ENCODE measurements at regions not wholly inside any gene's neighbourhood (a gene's known extent, or its start where the extent isn't known, plus 50 kb on each side); places are given as distances from the start of the nearest gene placed in this dataset.

DNA sequence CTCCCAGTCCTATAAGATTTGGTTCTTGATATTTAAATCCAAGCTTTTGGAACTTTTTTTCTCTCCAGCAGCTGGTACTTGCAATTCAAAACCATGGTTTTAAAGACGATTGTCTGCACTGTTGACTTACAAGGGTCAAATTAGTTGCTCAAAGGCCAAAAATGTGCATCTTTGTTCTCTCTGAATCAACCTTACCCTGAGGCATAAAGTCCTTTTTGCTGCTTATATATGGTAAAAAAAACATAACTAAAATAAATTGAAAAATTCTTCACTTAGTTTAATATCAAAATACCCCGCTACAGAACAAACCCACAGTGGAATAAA lies 592.7 kb downstream of the XIRP2 start:
- no peaks in the 10 kb centered on the region for H3K27me3 Mint-ChIP-seq (ENCODE audit: low read depth, poor library complexity)
- TF ChIP-seq, protein P1, sequence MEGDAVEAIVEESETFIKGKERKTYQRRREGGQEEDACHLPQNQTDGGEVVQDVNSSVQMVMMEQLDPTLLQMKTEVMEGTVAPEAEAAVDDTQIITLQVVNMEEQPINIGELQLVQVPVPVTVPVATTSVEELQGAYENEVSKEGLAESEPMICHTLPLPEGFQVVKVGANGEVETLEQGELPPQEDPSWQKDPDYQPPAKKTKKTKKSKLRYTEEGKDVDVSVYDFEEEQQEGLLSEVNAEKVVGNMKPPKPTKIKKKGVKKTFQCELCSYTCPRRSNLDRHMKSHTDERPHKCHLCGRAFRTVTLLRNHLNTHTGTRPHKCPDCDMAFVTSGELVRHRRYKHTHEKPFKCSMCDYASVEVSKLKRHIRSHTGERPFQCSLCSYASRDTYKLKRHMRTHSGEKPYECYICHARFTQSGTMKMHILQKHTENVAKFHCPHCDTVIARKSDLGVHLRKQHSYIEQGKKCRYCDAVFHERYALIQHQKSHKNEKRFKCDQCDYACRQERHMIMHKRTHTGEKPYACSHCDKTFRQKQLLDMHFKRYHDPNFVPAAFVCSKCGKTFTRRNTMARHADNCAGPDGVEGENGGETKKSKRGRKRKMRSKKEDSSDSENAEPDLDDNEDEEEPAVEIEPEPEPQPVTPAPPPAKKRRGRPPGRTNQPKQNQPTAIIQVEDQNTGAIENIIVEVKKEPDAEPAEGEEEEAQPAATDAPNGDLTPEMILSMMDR (IDR thresholded peaks at IDR 0.05) = no peak
- DNase-seq = no peak
- H3K4me1 Mint-ChIP-seq = peaks cover 32% of the 10 kb centered on the region
- H3K4me3 Mint-ChIP-seq = no peak overlapping the region
- H3K9me3 Mint-ChIP-seq = peaks cover 4% of the 10 kb centered on the region
- H3K36me3 Mint-ChIP-seq (ENCODE audit: low read depth) = no peaks in the 10 kb centered on the region
- H3K27ac Mint-ChIP-seq = peak overlapping the region; percentile 62

DNA sequence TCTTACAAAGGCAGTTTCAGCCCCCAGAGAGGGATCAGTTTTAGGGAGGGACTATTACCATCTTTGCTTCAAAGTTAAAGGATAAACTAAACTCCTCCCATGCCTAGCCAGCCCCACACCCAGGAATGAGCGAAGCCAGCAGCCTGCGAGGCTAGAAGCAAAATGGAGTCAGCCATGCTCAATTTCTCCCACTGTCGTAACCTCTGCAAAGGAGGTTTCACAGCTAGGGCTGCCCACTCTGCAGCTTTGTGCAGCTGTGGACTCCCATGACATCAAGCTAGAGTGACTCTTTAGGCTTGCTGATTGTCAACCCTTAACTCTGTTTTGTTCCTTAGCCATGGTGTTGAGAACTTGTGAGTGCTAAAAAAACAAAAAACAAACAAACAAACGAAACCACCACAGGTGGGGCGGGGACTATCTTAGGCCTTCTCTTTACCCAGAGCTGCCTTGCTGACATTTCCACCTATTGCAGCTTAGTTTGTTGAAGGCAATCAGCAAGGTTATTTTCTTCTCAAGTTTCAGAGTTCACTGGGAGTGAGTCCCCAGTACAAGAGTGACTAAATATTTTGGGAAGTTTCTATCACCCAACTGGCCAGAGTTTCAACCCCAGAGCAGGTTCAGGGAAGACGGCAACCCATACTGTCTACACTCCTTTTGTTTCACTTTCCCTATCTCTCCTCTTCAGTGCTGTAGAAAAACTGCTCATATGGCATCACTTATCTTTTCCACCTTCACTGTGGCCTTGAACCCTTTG lies 592.1 kb downstream of the XIRP2 start:
- Mint-ChIP-seq H3K4me3 (no peak overlapping the region), H3K27me3 (ENCODE audit: low read depth, poor library complexity) (no peaks in the 10 kb centered on the region), H3K4me1 (peaks cover 38% of the 10 kb centered on the region), H3K9me3 (peaks cover 4% of the 10 kb centered on the region), H3K27ac (peak overlapping the region; percentile 62), H3K36me3 (ENCODE audit: low read depth) (no peaks in the 10 kb centered on the region)
- TF ChIP-seq, protein P1 (IDR thresholded peaks at IDR 0.05) = no peak
- no peak for DNase-seq

DNA sequence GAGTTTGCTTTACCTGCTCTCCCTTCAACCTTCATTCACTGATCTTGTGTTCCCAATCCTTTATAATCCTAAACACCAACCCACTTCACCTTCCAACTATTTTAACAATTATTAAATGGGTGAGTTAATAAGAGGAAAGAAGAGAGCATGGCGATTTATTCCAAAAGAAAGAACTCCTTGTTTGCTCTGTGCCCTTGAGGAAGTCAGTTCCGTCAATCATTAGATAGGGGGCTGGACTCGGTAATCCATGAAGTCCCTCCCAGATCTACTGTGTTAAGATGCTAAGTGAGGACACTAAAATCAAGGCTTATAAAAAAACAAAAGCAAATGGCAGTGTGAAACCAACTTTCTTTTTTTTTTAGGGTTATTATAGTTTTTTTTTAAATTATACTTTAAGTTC lies 589.9 kb downstream of the XIRP2 start:
- H3K27me3 Mint-ChIP-seq (ENCODE audit: low read depth, poor library complexity) = no peaks in the 10 kb centered on the region
- H3K4me3 Mint-ChIP-seq = no peak overlapping the region
- TF ChIP-seq, protein P1 (IDR thresholded peaks at IDR 0.05) = no peak
- no peaks in the 10 kb centered on the region for H3K36me3 Mint-ChIP-seq (ENCODE audit: low read depth)
- DNase-seq = no peak
- H3K4me1 Mint-ChIP-seq = peaks cover 41% of the 10 kb centered on the region
- H3K9me3 Mint-ChIP-seq = peaks cover 4% of the 10 kb centered on the region
- H3K27ac Mint-ChIP-seq = no peak overlapping the region

- Mint-ChIP-seq H3K9me3 (peaks cover 4% of the 10 kb centered on the region), H3K4me1 (peaks cover 31% of the 10 kb centered on the region), H3K36me3 (ENCODE audit: low read depth) (no peaks in the 10 kb centered on the region), H3K27me3 (ENCODE audit: low read depth, poor library complexity) (no peaks in the 10 kb centered on the region), H3K4me3 (no peak overlapping the region), H3K27ac (peak overlapping the region; percentile 26)
- TF ChIP-seq, protein P1 (IDR thresholded peaks at IDR 0.05) = no peak
- DNase-seq = no peak
Observed at GRCh38 chr2:167475791-167476190, 587.5 kb downstream of the XIRP2 start.

DNA sequence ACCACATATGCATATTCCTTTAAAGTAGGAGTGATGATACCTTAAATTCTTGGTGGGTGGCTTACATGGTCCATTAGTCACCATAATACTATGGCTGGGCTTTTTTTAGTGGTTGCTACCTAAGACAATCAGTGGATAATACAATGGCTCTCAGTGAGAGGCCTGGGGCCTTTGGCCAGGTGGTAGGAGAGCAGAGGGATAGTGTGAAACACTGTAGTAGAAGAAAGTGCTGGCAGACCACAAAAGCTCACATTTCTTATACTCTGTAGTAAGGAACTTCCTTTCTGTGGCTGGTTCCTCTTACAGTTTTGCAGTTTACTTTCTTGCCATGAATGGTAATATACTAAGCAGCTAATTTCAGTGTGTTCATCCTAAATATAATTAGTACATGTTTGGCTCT lies 583.5 kb downstream of the XIRP2 start:
- H3K4me1 Mint-ChIP-seq = peaks cover 11% of the 10 kb centered on the region
- H3K36me3 Mint-ChIP-seq (ENCODE audit: low read depth) = no peaks in the 10 kb centered on the region
- H3K4me3 Mint-ChIP-seq = no peak overlapping the region
- H3K9me3 Mint-ChIP-seq = no peaks in the 10 kb centered on the region
- DNase-seq = no peak
- TF ChIP-seq, protein P1 (IDR thresholded peaks at IDR 0.05) = no peak
- no peaks in the 10 kb centered on the region for H3K27me3 Mint-ChIP-seq (ENCODE audit: low read depth, poor library complexity)
- no peak overlapping the region for H3K27ac Mint-ChIP-seq

GRCh38 chr2:167471332-167471731 lies 583.1 kb downstream of the XIRP2 start:
- H3K4me1 Mint-ChIP-seq = peaks cover 10% of the 10 kb centered on the region
- TF ChIP-seq, protein P1 (IDR thresholded peaks at IDR 0.05) = no peak

More at GRCh38 chr2:167471332-167471731, 583.1 kb downstream of the XIRP2 start:
- no peak overlapping the region for H3K27ac Mint-ChIP-seq
- H3K27me3 Mint-ChIP-seq (ENCODE audit: low read depth, poor library complexity) = no peaks in the 10 kb centered on the region
- H3K36me3 Mint-ChIP-seq (ENCODE audit: low read depth) = no peaks in the 10 kb centered on the region
- DNase-seq = no peak
- H3K4me3 Mint-ChIP-seq = no peak overlapping the region
- H3K9me3 Mint-ChIP-seq = no peaks in the 10 kb centered on the region
